NCI-H748 treated with DMSO at 0.1 percent for 48 hours (cell line): ENCODE measurements at regions not wholly inside any gene's neighbourhood (a gene's known extent, or its start where the extent isn't known, plus 50 kb on each side); places are given as distances from the start of the nearest gene placed in this dataset.

Experiments used
- DNase-seq: peaks from one replicate; lab custom pipeline; 2025; lab: John Stamatoyannopoulos, UW

- no peak for DNase-seq
Measured at GRCh38 chr2:118738524-118739308, 108.7 kb downstream of the EN1 start.

- DNase-seq, result no peak
Measured at GRCh38 chr2:118738106-118738505, 109.3 kb downstream of the EN1 start.

GRCh38 chr2:118737684-118738083 lies 109.8 kb downstream of the EN1 start:
- no peak for DNase-seq

GRCh38 chr2:118732432-118732831 lies 115.0 kb downstream of the EN1 start:
- no peak for DNase-seq

GRCh38 chr2:118731413-118731812 lies 116.0 kb downstream of the EN1 start:
- DNase-seq, result no peak

- DNase-seq, result no peak
Measured at GRCh38 chr2:118730405-118730804, 117.0 kb downstream of the EN1 start.

GRCh38 chr2:118729760-118730159 lies 117.7 kb downstream of the EN1 start:
- DNase-seq, result no peak

GRCh38 chr2:118728984-118729383 lies 118.5 kb downstream of the EN1 start:
- no peak for DNase-seq

- DNase-seq, result no peak
Measured at GRCh38 chr2:118726821-118727220, 120.6 kb downstream of the EN1 start.

GRCh38 chr2:118723394-118723793 lies 124.1 kb downstream of the EN1 start:
- no peak for DNase-seq

- DNase-seq, result no peak
Measured at GRCh38 chr2:118722976-118723375, 124.5 kb downstream of the EN1 start.

- DNase-seq, result no peak
Measured at GRCh38 chr2:118721817-118722551, 125.5 kb downstream of the EN1 start.

- DNase-seq, result no peak
Measured at GRCh38 chr2:118720866-118721265, 126.6 kb downstream of the EN1 start.

GRCh38 chr2:118718921-118719320 lies 128.5 kb downstream of the EN1 start:
- no peak for DNase-seq

GRCh38 chr2:118716102-118716501 lies 131.3 kb downstream of the EN1 start:
- DNase-seq, result no peak

- DNase-seq, result no peak
Measured at GRCh38 chr2:118714118-118714517, 133.3 kb downstream of the EN1 start.

GRCh38 chr2:118711603-118712002 lies 135.8 kb downstream of the EN1 start:
- DNase-seq, result no peak

GRCh38 chr2:118710481-118710880 lies 137.0 kb downstream of the EN1 start:
- no peak for DNase-seq

GRCh38 chr2:118709786-118710185 lies 137.7 kb downstream of the EN1 start:
- DNase-seq, result no peak

- no peak for DNase-seq
Measured at GRCh38 chr2:118706844-118707243, 140.6 kb downstream of the EN1 start.

GRCh38 chr2:118706371-118706770 lies 141.1 kb downstream of the EN1 start:
- no peak for DNase-seq

- no peak for DNase-seq
Measured at GRCh38 chr2:118705032-118705431, 142.4 kb downstream of the EN1 start.

GRCh38 chr2:118699447-118700175 lies 147.8 kb downstream of the EN1 start:
- DNase-seq, result no peak
